ENCODE measurements at regions not wholly inside any gene's neighbourhood (a gene's known extent, or its start where the extent isn't known, plus 50 kb on each side); places are given as distances from the start of the nearest gene placed in this dataset.

- TF ChIP-seq CTCF (IDR thresholded peaks at IDR 0.05; ENCODE audit: low read length) (no peak), EZH2 (IDR thresholded peaks at IDR 0.05; ENCODE audit: borderline replicate concordance, low read length) (no peak)
Observed at GRCh38 chr7:131624536-131624935, 68.1 kb upstream of the PODXL start.
